VCaP (cell line): ENCODE measurements at regions not wholly inside any gene's neighbourhood (a gene's known extent, or its start where the extent isn't known, plus 50 kb on each side); places are given as distances from the start of the nearest gene placed in this dataset.

Source experiments
- H3K27ac ChIP-seq: fragments of 450-650 bp; 2 replicates; pipeline ENCODE4 v1.5.1; 2017
- CTCF ChIP-seq: fragments of 450-650 bp; conservative IDR thresholded peaks from 2 replicates; pipeline ENCODE4 v1.5.1; 2017; ENCODE audit warnings: mild to moderate bottlenecking, moderate library complexity

- peak overlapping the region; percentile 84 for H3K27ac ChIP-seq
These were observed 73.4 kb upstream of the INSIG1 start for GRCh38 chr7:155224116-155224811.

DNA sequence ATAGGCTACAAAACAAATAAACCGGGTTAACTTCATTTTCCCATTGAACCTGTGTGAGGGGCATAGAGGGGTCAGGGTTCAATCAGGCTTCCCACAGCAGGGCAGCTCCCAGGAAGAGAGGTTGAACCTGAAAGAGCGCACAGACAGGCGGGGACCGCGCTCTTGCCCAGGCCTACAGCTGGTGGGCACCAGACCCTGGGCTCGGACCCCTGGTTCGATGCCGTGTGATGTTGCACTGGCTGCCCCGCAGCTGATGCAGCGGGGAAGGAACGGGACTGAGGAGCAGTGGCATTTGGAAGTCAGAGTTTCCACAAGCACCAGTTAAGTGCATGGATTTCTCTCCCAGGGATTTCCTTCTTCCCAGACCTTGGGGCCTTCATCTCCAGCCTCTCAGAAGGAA lies 72.6 kb upstream of the INSIG1 start:
- H3K27ac ChIP-seq, result peak overlapping the region; percentile 84
- no peak for TF ChIP-seq CTCF

More at GRCh38 chr7:155224116-155224811, 73.4 kb upstream of the INSIG1 start:
- TF ChIP-seq CTCF, result peak; percentile 42

- peak overlapping the region; percentile 84; the same call in 1 of the 2 replicates for H3K27ac ChIP-seq
- no peak for TF ChIP-seq CTCF
These were observed 72.2 kb upstream of the INSIG1 start for GRCh38 chr7:155225516-155225915.

- TF ChIP-seq CTCF, result no peak
- H3K27ac ChIP-seq, result no peak overlapping the region
These were observed 71.2 kb upstream of the INSIG1 start for GRCh38 chr7:155226261-155227003.

DNA sequence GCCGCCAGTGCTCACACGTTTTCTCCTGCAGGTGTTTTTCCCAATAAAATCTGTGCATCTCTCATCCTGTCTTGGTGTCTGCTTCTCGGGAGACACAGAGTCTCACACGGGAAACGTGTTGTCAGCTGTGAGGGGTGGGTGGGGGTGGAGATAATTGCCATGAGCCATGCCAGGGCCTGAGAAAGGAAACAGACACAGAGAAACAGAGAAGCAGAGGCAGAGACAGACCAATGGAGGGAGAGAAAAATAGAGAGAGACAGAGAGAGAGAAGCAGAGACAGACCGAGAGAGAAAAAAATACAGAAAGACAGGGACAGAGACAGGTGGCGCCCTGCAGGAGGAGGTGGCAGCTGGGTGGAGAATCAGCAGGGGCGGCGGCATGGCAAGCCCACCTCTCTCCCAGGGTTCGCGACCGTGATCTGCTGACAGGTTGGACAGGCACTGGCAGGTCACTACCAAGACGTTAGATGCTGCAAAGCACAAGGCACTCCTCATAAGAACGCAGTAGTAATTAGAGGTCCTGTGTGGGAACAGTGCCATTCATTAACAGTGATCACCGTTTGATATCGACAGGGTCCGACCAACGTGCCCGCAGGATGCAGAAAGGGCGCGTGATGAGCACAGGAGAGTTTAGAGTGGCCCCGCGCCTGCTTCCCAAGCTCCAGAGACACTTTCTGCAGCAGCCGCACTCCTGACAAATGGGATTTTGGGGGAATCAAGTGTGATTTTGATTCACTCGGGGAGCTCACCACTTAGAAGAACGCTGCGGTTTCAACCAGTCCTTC lies 70.5 kb upstream of the INSIG1 start:
- no peak for TF ChIP-seq CTCF
- no peak overlapping the region for H3K27ac ChIP-seq

DNA sequence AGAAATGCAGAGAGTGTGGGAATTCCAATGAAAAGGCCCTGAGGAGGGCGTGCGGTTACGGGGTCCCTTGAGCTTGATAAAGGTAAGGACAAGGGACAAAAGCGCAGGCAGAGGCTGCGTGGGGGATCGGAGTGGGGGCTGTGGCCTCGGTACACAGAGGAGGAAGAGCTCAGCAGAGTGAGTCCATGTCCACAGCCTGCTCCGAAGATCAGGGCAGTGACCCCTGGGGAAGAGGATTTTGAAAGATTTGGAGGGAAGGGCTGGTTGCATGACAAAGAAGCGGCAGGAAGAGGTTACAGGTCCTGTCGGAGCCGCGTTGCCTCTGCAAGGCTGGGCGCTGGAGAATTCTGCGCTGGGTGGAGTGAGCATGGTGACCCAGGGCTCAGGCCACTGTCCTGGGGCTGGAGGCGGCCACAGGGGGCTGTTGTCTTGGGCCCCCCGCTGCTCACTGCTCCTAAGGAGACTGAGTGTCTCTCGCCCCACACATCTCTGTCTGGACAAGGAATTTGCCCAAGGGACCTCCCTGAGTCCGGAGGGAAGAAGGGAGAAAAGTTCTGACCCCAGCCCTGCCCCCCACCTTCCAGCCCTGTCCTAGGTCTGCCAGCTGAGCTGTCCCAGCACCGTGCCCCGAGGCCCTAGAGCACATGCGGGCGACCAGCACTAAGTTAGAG lies 69.8 kb upstream of the INSIG1 start:
- H3K27ac ChIP-seq, result no peak overlapping the region
- TF ChIP-seq CTCF, result no peak
